BLaER1 treated with 17β-estradiol and CSF1 and Interleukin-3, amounts not matched to agents 10 nM and 100 nM (cell line): ENCODE measurements at regions not wholly inside any gene's neighbourhood (a gene's known extent, or its start where the extent isn't known, plus 50 kb on each side); places are given as distances from the start of the nearest gene placed in this dataset.
"Not testable (repeated sequence)": the region's sequence is repeated elsewhere in the genome, so short reads cannot be mapped to it uniquely, and the experiment has no call there.

Experiments
- H3K27ac ChIP-seq, 11 experiments: shearing (Covaris generic); formaldehyde crosslinking; 2 replicates each; pipeline ENCODE4 v1.8.1; 2022
- H3K27me3 ChIP-seq, 11 experiments: shearing (Covaris generic); formaldehyde crosslinking; 2 replicates each; pipeline ENCODE4 v1.8.1; 2022
- H3K36me3 ChIP-seq, 11 experiments: shearing (Covaris generic); formaldehyde crosslinking; 2 replicates each; pipeline ENCODE4 v1.8.1; 2022
- H3K4me1 ChIP-seq, 10 experiments: shearing (Covaris generic); formaldehyde crosslinking; 2 replicates each; pipeline ENCODE4 v1.8.1; 2022
- H3K4me2 ChIP-seq, 11 experiments: shearing (Covaris generic); formaldehyde crosslinking; 2 replicates each; pipeline ENCODE4 v1.8.1; 2022
- H3K4me3 ChIP-seq, 10 experiments: shearing (Covaris generic); formaldehyde crosslinking; 2 replicates each; pipeline ENCODE4 v1.8.1; 2022
- H3K9ac ChIP-seq, 11 experiments: shearing (Covaris generic); formaldehyde crosslinking; 2 replicates each; pipeline ENCODE4 v1.8.1; 2022
- H3K9me3 ChIP-seq, 11 experiments: shearing (Covaris generic); formaldehyde crosslinking; replicated peaks in 1 of 11; 2 replicates each; pipeline ENCODE4 v1.8.1; 2022
- H4K20me1 ChIP-seq, 11 experiments: shearing (Covaris generic); formaldehyde crosslinking; 2 replicates each; pipeline ENCODE4 v1.8.1; 2022
- Cebpa-rat ChIP-seq, 11 experiments: shearing (Covaris generic); IDR thresholded peaks; 2 replicates each; pipeline ENCODE4 v1.8.1; 2022

GRCh38 chr1:195200772-195201171 lies 1407.5 kb downstream of the KCNT2 start:
- Histone ChIP-seq H3K27me3 (no peaks in the 10 kb centered on the region), H4K20me1 (no peaks in the 10 kb centered on the region), H3K4me2 (no peak overlapping the region)

DNA sequence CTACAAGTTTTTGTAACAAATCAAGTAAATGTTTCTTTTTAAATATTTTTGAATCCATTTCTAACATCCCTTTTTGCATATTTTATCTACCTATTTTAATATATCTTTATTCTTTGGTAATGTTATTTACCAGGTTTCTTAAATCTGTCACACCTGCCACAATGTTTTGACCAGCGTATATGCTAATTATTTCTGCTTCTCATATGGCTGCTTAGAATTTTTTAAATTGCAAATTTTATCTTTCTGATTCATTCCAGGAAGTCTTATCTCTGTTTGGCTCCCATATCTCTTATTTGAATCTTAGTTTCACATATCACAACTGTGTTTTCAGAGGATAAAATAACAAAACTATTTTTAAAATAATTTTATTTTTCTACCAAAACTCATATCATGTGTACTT lies 1411.1 kb downstream of the KCNT2 start:
- Histone ChIP-seq H3K9me3 (no peaks in the 10 kb centered on the region), H4K20me1 (no peaks in the 10 kb centered on the region), H3K9ac (no peak overlapping the region), H3K4me1 (no peaks in the 10 kb centered on the region), H3K4me3 (no peak overlapping the region), H3K27me3 (no peaks in the 10 kb centered on the region), H3K27ac (no peak overlapping the region), H3K36me3 (no peaks in the 10 kb centered on the region), H3K4me2 (no peak overlapping the region)
- no peak for TF ChIP-seq Cebpa-rat (IDR thresholded peaks at IDR 0.05)

More at GRCh38 chr1:195200772-195201171, 1407.5 kb downstream of the KCNT2 start:
- TF ChIP-seq Cebpa-rat (IDR thresholded peaks at IDR 0.05), result peak in 5 of 11 experiments; percentile 28 to 76 (median 44); a peak in 6 of 22 replicates
- H3K4me1 ChIP-seq, result no peaks in the 10 kb centered on the region
- no peak overlapping the region for H3K27ac ChIP-seq
- H3K4me3 ChIP-seq, result no peak overlapping the region
- H3K9ac ChIP-seq, result no peak overlapping the region
- no peaks in the 10 kb centered on the region for H3K9me3 ChIP-seq
- no peaks in the 10 kb centered on the region for H3K36me3 ChIP-seq

- Histone ChIP-seq H3K27me3 (no peaks in the 10 kb centered on the region), H3K27ac (no peak overlapping the region), H3K4me2 (no peak overlapping the region), H3K4me1 (no peaks in the 10 kb centered on the region), H3K9ac (no peak overlapping the region), H4K20me1 (no peaks in the 10 kb centered on the region), H3K4me3 (no peak overlapping the region), H3K9me3 (no peaks in the 10 kb centered on the region), H3K36me3 (no peaks in the 10 kb centered on the region)
- TF ChIP-seq Cebpa-rat (IDR thresholded peaks at IDR 0.05), result no peak
Observed at GRCh38 chr1:195195423-195196057, 1412.7 kb downstream of the KCNT2 start.

DNA sequence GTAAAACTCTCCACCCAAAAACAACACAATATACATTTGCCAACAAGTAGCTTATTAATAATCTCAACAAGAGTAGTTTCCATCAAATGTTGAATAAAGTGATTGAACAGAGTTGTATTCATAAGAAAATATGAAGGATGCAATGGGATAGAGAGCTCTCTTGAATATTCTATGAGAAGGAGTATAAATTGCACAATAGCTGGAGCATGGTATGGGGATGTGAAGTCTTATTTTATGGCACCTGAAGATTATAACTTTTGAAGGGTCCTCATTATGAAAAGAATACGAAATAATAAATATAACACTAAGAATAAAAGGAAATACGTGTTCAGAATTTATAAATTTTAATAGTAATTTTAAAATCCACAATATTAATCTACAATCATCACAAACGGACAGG lies 1415.1 kb downstream of the KCNT2 start:
- TF ChIP-seq Cebpa-rat (IDR thresholded peaks at IDR 0.05), result no peak
- Histone ChIP-seq H3K27ac (no peak overlapping the region), H4K20me1 (no peaks in the 10 kb centered on the region), H3K4me3 (no peak overlapping the region), H3K4me2 (no peak overlapping the region), H3K4me1 (no peaks in the 10 kb centered on the region), H3K36me3 (no peaks in the 10 kb centered on the region), H3K27me3 (no peaks in the 10 kb centered on the region), H3K9ac (no peak overlapping the region), H3K9me3 (no peaks in the 10 kb centered on the region)

DNA sequence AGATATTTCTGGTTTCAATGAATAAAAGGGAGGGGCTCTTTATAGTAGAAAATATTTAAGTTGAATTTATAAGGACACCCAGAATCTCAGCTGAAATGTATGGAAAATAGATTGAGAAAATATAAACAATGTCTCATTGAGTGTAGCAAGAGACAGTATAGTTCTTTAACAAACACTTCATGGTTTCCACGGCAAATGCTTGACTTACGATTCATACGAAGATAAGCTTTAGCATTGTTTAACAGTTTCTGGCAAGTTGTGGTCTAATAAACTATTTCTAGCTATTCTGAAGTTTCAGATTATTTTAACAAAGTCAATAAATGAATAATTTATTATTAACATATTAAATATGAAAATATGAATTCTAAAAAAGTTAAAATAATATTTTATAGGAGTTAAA lies 1419.4 kb downstream of the KCNT2 start:
- Histone ChIP-seq H3K36me3 (no peaks in the 10 kb centered on the region), H3K27me3 (no peaks in the 10 kb centered on the region), H3K4me1 (no peaks in the 10 kb centered on the region), H3K27ac (no peak overlapping the region), H3K9me3 (no peaks in the 10 kb centered on the region), H3K4me2 (no peak overlapping the region), H4K20me1 (no peaks in the 10 kb centered on the region), H3K9ac (no peak overlapping the region), H3K4me3 (no peak overlapping the region)
- no peak for TF ChIP-seq Cebpa-rat (IDR thresholded peaks at IDR 0.05)

GRCh38 chr1:195186544-195186943 lies 1421.7 kb downstream of the KCNT2 start:
- Histone ChIP-seq H3K4me3 (no peak overlapping the region), H3K4me1 (no peaks in the 10 kb centered on the region), H3K9ac (no peak overlapping the region), H3K4me2 (no peak overlapping the region), H3K27me3 (no peaks in the 10 kb centered on the region), H3K36me3 (no peaks in the 10 kb centered on the region), H3K9me3 (no peaks in the 10 kb centered on the region), H4K20me1 (no peaks in the 10 kb centered on the region), H3K27ac (no peak overlapping the region)
- no peak for TF ChIP-seq Cebpa-rat (IDR thresholded peaks at IDR 0.05)

DNA sequence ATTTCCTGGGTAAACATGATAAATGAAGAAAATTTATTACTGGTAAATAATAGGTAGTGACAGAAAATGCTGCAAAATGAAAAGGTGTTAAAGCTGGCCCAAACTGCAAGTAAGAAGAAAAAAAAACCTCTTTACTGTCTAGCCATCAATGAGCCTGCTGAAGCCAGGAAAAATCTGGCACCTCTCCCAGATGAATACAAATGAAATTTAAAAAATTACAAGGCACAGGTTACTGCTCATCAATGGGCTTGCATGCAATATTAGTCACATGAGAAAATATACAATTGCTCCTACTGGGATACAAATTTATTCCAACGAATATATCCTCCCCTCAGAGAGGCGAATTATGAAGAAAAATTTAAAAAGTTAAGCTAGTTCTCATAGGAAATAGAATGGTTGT lies 1422.5 kb downstream of the KCNT2 start:
- Histone ChIP-seq H3K4me3 (no peak overlapping the region), H3K27me3 (no peaks in the 10 kb centered on the region), H3K27ac (no peak overlapping the region), H3K36me3 (no peaks in the 10 kb centered on the region), H3K9me3 (no peaks in the 10 kb centered on the region), H3K9ac (no peak overlapping the region), H4K20me1 (no peaks in the 10 kb centered on the region), H3K4me1 (no peaks in the 10 kb centered on the region), H3K4me2 (no peak overlapping the region)
- no peak for TF ChIP-seq Cebpa-rat (IDR thresholded peaks at IDR 0.05)

DNA sequence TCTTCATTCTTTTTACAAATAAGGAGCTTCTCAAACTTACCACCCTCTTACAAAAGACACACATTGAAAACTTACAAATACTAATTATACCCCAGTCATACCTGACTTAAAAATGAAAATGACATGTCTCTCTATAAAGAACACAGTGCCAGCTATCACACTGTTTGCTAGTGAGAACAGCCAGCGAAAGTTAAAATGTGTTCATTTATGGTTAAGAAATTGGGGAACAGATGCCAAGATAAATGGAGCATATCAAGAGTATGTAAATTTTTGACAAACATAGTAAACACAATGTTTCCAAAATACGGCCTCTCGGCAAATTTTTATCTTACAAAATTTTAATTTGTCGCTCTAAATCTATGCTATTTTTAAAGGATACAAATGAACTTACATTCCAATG lies 1422.9 kb downstream of the KCNT2 start:
- no peak overlapping the region for H3K9ac ChIP-seq
- H3K27ac ChIP-seq, result no peak overlapping the region
- no peak overlapping the region for H3K4me2 ChIP-seq
- H3K36me3 ChIP-seq, result no peaks in the 10 kb centered on the region
- no peaks in the 10 kb centered on the region for H3K9me3 ChIP-seq
- H4K20me1 ChIP-seq, result no peaks in the 10 kb centered on the region
- TF ChIP-seq Cebpa-rat (IDR thresholded peaks at IDR 0.05), result no peak
- no peak overlapping the region for H3K4me3 ChIP-seq
- H3K4me1 ChIP-seq, result no peaks in the 10 kb centered on the region
- no peaks in the 10 kb centered on the region for H3K27me3 ChIP-seq

GRCh38 chr1:195173753-195174152 lies 1434.5 kb downstream of the KCNT2 start:
- Histone ChIP-seq H3K36me3 (no peaks in the 10 kb centered on the region), H3K4me2 (no peak overlapping the region), H3K27ac (no peak overlapping the region), H3K9me3 (no peaks in the 10 kb centered on the region), H3K4me3 (no peak overlapping the region), H4K20me1 (no peaks in the 10 kb centered on the region), H3K9ac (no peak overlapping the region), H3K27me3 (no peaks in the 10 kb centered on the region), H3K4me1 (no peaks in the 10 kb centered on the region)
- no peak for TF ChIP-seq Cebpa-rat (IDR thresholded peaks at IDR 0.05)

GRCh38 chr1:195159795-195160194 lies 1448.4 kb downstream of the KCNT2 start:
- not testable (repeated sequence) for H3K4me3 ChIP-seq, H3K4me2 ChIP-seq, H3K4me1 ChIP-seq, H4K20me1 ChIP-seq, H3K36me3 ChIP-seq, H3K9ac ChIP-seq, H3K27me3 ChIP-seq, H3K9me3 ChIP-seq, H3K27ac ChIP-seq
